Skin of body (tissue), 1 donor: ENCODE measurements at regions not wholly inside any gene's neighbourhood (a gene's known extent, or its start where the extent isn't known, plus 50 kb on each side); places are given as distances from the start of the nearest gene placed in this dataset.
"Not testable (repeated sequence)": the region's sequence is repeated elsewhere in the genome, so short reads cannot be mapped to it uniquely, and the experiment has no call there.

ENCODE experiments used
- DNase-seq: peaks from one replicate; lab custom pipeline; 2025; lab: John Stamatoyannopoulos, UW

GRCh38 chr5:36423578-36424307 is 122.0 kb upstream of the RANBP3L start:
- peak; percentile 11 for DNase-seq

DNA sequence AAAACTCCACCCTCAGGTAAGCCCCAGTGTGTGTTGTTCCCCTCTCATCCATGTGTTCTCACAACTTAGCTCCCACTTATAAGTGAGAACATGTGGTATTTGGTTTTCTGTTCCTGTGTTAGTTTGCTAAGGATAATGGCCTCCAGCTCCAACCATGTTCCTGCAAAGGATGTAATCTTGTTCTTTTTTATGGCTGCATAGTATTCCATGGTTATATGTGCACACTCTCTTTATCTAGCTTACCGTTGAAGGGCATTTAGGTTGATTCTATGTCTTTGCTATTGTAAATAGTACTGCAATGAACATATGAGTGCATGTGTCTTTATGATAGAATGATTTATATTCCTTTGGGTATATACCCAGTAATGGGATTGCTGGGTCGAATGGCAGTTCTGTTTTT is 124.4 kb upstream of the RANBP3L start:
- not testable (repeated sequence) for DNase-seq

DNA sequence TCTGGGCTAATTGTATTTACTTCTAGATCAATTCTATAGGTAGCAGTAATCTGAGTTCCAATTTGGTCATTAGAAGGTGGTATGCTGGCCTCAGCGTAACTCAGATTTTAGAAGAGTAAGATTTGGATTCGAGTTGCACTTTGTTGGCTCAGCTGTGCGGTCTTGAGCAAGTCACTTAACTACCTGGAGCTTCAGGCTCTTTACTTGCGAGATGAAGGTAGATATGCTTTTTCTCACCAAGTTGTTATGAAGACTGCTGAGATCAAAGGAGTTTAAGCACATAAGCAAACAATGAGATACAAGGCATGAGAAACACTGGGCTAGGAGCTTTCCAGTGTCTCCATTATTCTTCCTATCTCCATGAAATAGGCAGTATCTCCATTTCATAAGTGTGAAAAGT is 133.8 kb upstream of the RANBP3L start:
- DNase-seq, result no peak

- DNase-seq, result no peak
These were observed 134.6 kb upstream of the RANBP3L start for GRCh38 chr5:36436306-36436705.

DNA sequence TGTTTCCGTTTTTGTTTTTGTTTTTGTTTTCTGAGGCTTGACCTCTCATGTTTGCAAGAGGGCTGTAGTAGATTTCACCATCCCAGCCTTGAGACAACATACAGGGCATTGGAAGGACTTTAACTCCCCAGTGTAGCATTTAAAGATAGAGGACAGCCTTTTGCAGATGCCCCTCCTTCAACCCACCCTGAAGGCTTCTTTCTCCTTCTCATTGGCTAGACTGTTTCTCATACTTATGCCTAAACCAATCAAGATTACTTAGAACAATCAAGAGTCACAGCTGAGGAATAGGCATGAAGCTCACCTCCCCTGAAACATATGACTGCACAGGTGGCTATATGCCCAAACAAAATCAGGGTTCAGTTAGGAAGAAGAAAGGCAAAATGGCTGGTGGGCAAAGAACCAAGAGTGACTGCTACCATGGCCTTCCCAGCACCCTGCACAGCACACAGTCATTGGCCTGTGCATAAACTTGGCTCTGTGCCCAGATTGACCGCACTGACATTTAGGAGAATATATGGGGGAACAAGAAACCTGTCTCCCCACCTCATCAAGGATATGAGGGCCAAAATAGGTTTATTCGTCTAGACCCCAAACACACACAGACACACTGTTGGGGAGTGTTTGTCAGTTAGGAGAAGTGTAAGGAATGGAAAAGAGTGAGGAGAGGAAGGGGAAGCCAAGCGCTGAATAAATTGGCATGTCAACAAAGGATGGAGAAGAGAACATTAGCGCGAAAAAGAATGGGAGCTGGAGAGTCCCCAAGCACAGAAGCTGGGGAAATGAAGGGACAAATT is 137.3 kb upstream of the RANBP3L start:
- no peak for DNase-seq

- DNase-seq, result no peak
These were observed 138.6 kb upstream of the RANBP3L start for GRCh38 chr5:36440300-36440699.

DNA sequence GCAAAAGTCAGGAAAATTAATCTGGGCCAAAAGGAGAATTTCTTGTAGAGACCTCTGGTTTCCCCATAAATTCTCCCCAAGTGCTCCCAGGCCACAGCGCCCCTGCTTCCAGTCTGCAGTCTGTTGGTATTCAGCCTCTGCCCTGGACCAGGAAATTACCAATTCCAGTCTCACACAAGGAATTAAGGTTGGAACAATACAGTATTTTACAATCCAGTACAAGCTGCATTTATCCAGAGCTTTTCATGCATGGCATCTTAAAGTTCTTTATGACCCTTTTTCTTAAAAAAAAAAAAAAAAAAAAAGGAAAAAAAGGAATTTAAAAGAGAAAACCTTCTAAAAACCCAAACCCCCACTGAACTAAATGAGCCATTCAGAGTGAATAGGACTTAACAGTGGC is 139.6 kb upstream of the RANBP3L start:
- no peak for DNase-seq

GRCh38 chr5:36442352-36442751 is 140.7 kb upstream of the RANBP3L start:
- no peak for DNase-seq

GRCh38 chr5:36442796-36443195 is 141.1 kb upstream of the RANBP3L start:
- no peak for DNase-seq

DNA sequence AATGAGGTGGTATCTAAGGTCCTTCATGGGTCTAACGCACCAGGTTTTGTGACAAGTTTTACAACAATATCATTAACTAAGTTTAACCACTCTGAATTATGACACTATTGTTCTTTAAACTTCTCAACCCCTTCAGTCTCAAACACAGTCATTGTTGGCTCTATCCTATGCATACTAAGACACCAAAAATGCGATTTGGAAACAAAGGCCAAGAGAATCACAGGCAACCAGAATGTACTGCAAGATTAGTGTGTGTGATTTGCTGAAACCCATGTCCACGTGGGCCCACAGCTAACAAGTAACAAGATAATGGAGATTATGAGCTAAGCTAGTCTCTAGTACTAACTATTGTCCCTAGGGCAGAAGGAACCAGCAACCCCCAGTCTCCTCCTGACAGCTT is 142.2 kb upstream of the RANBP3L start:
- DNase-seq, result no peak

GRCh38 chr5:36444582-36445418 is 143.1 kb upstream of the RANBP3L start:
- no peak for DNase-seq

GRCh38 chr5:36447776-36448175 is 146.1 kb upstream of the RANBP3L start:
- no peak for DNase-seq

DNA sequence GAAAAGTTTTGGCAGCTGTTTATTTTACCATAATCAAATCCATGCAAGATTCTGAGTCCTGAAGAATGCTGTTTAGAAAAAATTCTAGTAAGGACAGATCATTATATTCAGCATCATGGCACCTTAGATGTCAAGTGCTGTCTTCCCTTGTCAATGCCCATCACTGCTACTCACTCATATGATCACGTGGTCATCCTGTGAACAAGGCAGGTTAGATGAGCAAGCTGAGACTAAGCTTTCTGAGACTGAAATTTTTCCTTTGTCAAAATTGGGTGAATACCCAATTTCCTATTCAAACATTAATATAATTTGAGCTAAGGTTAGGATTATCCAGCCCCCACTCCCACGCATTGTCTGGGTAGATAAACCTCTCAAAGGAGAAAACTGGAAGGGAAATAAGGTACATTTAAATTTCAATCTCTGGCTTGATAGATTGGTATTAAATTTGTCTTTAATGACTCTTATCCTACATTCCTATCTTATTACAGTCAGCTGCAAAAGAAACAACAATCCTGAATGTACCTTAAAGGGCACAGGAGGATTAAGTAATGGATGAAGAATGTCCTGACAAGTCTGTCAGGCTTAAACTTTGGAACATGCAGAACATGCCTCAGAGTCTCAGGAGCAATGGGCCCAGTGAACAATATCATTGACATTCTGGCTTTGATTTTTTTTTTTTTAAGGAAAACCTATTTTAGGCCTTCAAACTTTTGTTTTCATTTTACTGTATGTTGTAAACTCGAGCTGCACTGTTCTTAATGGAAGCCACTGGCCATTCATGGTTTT is 148.7 kb upstream of the RANBP3L start:
- DNase-seq, result no peak

- peak; percentile 56 for DNase-seq
These were observed 150.8 kb upstream of the RANBP3L start for GRCh38 chr5:36452424-36453006.

GRCh38 chr5:36457511-36458270 is 148.7 kb upstream of the SLC1A3 start:
- DNase-seq, result no peak

GRCh38 chr5:36458746-36459145 is 147.7 kb upstream of the SLC1A3 start:
- no peak for DNase-seq

DNA sequence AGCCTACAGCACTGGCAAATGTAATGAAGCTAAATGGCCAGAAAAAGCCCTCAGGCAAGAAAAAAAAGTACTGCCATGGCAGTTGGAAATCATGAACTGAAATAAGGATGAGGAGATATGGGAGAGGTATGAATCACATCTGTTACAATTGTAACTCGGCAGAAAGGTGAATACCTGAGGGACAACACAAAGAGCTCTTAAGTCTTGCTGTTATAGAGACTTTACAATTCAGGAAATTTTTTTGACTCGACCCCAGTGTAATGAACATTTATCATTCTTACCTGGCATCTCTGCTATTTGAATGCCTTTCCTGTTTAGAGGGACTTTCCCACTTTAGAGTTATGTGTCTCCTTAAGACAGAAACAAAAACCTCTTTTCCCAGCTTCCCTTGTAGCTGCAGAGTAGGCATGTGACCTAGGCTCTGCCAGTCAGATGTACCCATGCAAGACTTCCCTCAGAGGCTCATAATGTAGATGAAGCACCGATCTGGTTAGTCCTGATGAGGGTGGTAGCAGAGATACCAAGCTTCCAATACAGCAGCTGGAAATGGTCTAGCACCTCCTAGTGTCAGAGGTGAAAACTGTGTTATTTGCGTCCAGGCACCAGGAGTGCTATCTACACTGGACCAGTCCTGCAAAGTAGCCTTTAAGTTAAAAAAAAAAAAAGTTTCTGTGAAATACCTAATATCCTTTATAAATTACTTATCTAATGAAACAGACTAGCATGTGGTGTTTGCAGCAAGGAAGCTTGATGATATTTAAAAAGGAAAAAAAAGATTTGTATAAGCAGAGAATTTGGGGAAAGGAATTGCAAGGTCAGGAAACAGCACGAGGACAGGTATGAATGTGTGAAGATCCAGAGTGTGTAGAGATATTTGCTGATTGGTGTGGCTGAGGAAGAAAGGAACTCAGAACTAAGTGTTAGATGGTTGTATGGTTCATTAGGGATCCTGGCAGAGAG is 146.9 kb upstream of the SLC1A3 start:
- DNase-seq, result no peak

- DNase-seq, result no peak
These were observed 143.9 kb upstream of the SLC1A3 start for GRCh38 chr5:36462295-36463021.
